ENCODE measurements at regions not wholly inside any gene's neighbourhood (a gene's known extent, or its start where the extent isn't known, plus 50 kb on each side); places are given as distances from the start of the nearest gene placed in this dataset.
A peak's percentile ranks its signal among the peaks of the same experiment; 100 is the strongest.

DNA sequence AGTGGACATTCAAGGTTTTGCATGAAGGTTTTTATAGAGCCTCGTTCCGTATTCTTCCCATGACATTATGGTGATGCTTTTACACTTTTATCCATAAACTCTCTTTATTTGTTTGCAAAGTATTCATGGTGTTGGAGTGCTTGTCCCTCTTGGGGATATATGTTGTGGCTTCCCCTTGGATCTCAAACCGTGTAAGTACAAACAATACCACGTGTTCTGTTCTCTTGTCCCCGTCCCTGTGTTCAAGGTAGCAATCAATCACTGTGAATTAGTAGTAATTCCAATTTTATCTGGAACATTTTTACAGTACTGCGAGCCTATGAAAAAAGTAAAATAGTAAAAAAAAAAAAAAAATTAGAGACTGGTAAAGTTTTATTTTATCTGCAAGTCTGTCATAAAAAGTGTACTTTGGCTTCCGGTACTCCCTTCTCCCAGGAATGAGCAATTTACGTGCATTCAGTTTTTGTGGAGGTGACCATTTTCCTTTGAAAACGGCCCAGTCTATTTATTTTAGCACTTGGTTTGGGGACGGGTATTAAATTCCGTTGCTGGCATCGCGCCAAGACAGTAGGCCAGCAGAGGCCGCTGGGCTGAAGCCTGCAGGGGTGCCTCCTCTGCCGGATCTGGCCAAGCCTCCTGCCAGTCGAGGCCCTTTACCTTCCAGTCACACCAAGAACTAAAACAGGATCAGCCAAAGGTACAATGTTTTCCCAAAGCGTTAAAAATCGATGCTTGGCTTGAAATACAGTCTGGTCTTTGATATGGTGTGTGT lies 175.7 kb downstream of the SOCS6 start:
- DNase-seq, result peak; percentile 12

DNA sequence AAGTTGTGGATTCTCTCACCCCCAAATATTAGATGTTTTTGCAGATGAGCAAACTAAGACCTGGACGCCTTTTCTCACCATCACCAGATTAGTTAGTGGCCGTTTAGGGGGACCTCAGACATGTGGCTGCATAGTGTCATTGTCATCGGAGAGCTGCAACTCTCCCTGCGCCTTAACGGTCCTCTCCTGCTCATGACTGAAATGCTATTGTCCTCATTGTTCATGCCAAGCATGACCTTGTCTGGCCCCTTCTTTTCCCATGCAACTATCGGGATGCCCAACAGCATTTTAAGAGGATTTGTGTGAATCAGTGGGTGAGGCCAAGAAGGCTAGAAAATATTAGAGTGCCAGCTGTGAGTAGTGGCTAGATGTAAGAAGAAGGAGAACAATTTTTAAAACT lies 174.2 kb downstream of the SOCS6 start:
- no peak for DNase-seq

DNA sequence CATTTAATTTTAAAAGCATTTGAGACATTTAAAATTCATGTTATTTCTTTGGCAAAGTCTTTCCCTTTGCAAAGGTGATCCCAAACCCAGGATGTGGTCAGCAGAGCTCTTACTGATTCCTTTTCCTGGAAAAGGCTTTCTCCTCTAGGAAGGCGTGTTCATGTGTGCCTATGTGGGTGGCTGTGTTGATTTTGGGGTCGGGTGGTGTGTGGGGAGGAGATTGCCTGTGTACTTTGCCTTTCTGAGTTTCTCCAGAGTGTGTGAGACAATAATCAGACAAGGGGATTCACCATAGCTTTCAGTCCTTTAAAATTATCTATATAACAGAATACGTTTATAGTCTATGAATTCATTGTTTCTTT lies 173.2 kb downstream of the SOCS6 start:
- no peak for DNase-seq

DNA sequence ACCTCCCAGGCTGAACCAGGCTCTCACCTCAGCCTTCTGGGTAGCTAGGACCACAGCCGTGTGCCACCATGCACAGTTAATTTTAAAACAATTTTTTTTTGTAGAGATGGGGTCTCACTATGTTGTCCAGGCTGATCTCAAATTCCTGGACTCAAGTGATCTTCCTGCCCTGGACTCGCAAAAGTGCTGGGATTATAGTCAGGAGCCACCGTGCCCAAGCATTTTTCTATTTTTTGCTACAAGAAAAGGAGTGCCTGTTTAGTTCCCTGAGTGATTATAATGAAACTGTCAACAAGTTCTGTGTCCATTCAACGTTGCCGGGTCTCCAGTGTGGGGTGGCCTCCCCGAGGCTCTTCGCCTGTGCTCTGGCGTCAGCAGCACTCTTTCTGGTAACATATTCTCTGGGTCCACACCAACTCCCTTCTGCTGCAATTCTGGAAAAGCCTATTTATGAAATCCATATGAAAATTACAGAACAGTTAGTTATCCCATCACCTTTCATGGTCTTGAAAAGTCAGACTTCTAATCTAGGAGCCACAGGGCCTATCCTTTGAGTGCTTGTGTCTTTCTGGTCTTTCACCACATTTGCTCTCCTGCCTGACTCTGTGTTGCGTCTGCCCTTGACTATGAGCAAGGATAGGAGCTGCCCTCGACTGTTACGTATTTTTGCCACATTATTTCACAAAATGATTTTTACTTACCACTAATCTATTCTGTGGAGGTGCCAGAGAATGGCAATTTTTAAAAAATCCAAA lies 172.7 kb downstream of the SOCS6 start:
- no peak for DNase-seq

DNA sequence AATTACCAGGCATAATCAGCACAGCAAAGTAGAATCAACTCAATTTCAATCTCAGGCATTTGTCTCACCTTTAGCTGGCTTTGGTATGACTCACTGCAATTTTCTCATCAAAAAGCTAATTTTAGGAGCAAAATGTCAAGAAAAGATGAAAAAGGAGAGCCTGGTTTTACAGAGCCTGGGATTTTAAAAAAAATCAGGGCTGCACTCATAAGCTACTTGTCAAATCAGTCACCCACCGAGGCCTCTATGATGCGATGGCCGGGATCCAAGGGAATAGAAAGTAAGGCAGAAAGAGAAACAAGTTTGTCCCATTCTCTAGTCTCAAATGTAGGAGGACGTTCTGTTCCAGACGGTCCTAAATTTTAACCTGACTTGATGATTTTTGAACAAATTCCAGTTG lies 170.9 kb downstream of the SOCS6 start:
- DNase-seq, result no peak

DNA sequence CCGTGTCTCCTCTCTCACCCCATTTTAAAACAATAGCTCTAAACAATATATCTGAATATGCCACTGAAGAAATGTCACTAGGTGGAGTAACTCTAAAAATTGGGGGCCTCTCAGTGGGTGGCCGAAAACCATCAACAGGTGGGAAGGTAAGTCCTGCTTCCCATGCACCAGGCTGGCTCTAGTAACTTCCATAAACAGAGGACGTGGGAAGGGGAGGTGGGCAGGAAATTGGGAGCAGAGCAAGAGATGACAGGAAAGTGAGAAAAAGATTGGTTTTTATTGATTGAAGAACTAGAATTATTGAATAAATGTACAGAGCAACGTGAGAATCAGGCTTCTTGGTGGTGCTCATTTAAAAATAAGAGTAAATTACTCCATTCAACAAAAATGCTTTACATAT lies 170.4 kb downstream of the SOCS6 start:
- no peak for DNase-seq

DNA sequence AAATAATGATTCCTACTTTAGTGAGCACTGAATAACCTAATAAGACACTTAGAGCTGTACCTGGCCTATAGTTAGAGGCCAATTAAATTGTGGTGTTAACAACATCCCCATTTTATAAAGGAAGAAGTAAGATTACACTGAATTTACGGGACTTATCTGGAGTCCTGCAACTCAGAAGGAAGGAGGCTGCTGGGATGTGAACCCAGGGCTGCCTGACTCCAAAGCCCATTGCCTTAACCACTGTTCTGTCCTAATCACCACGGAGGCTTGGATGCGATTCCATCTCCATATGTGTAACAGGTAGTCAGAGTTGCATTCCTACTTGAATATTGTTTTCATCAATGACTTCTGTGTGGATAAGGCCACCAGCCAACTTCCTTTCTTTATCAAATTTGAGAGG lies 168.9 kb downstream of the SOCS6 start:
- DNase-seq, result no peak

DNA sequence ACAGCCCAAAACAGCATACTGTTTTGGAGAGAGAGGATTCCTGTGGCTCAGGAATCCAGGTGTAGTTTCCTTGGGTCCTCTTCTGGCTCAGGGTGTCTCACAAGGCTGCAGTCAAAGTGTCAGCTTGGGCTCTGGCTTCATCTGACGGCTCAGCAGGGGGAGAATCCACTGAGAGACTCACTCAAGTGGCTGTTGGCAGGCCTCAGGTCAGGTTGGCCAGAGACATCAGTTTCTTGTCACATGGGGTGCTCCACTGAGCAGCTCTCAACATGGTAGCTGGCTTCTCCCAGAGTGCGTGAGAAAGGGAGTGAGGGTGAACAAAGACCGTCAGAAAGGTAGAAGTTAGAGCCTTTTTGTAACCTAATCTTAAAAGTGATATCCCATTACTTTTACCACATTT lies 168.4 kb downstream of the SOCS6 start:
- DNase-seq, result no peak

DNA sequence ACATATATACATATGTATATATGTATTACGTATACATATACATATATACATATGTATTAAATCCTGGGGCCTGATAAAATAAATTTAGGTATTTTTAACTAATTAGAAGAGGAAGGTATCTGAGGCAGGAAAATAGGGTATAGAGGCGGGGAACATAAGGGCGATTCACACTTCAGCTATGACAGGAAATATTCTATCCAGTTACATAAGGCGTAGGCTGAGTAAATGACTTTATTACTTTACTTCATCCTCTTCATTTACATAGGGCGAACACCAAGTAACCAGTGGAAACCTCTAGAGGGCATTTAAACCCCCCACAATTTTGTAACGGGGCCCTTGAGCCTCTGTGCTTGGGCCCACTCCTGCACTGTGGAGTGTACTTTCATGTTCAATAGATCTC lies 167.5 kb downstream of the SOCS6 start:
- DNase-seq, result no peak

DNA sequence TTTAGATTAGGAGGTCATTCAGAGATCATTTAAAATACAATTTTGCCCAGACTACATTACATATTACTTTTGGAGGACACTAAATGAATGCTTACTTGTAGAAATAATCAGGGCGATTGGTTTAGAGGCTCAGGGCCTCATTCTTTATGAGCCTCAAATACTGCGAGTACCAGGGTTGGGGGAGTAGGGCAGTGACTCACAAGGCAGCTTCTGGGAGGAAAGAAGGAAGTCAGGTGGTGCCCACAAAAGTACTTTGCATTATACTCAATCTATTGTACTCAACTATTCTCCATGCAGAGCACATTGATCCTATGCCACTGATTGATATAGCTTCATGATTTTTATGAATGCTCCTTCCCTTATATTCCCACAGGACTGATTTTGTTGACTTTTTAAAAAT lies 166.9 kb downstream of the SOCS6 start:
- DNase-seq, result no peak

DNA sequence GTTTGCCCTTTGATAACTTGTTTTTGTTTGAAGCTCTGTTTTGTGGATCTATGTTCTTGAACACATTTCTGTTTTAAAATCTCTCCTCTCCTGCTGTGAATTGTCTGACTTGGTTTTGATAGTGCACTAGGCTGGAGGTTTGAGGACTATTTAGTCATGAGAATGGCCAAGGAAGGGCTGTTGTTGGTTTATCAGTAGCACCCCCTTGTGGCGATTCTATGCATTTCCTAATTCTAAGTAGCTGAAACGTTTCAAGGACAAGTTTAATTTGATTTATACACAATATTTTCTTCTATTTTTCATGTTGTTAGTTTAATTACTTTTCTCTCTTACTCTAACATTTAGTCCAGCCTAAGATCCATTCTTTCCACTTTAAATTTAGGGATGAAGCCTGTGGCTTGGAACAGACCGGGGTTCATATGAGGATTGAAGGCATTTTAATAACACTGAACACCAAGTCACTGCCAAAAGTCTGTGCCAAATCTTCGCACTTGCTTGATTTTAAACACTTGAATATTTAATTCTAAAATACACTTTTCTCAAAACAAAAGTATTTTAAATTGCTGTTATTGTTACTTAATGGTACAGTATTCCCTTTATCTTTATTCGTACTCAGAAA lies 166.0 kb downstream of the SOCS6 start:
- DNase-seq, result no peak

DNA sequence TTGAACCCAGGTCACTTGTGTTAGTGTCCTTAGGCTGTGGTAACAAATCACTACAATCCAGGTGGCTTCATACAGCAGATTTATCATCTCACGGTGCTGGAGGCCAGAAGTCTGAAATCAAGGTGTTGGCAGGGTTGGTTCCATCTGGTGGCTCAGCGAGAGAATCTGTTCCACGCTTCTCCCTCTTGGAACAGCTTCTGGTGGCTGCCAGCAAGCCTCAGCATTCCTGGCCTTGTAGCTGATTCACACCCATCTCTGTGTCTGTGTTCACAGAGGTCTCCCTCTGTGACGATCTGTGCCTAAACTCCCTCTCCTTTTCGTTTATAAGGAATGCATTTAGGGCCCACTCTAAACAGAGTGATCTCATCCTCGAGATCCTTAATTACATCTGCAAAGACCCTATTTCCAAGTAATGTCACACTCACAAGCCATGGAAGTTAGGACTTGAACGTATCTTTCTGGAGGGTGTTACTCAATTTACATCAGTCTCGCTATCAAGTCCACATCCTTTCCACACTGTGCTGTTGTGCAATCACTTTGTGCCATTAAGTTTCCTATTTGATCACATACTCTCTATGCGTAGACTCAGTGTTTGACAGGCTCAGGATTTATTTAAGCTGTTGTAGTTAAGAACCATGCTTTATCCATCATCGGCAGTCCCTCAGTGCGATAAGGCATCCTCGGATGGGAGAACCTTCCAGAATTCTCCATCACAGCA lies 164.4 kb downstream of the SOCS6 start:
- no peak for DNase-seq

DNA sequence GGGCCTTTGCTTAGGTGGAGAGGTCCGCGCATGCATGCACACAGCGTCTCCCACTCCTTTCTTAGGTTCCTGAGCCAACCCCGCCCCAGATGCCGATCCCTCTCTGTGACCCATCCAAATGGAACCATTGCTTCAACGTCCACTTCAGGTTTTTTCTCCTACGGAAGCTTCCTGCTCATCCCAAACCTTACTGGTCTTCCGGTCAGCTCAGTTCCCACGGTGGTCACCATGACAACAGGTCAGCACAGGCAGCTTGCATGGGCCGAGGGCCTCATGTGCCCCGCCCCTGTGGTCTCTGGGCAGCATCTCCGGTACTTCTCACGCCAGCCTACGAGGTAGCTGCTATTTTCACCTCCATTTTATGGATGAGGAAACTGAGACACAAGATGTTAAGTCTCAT lies 163.7 kb downstream of the SOCS6 start:
- no peak for DNase-seq

DNA sequence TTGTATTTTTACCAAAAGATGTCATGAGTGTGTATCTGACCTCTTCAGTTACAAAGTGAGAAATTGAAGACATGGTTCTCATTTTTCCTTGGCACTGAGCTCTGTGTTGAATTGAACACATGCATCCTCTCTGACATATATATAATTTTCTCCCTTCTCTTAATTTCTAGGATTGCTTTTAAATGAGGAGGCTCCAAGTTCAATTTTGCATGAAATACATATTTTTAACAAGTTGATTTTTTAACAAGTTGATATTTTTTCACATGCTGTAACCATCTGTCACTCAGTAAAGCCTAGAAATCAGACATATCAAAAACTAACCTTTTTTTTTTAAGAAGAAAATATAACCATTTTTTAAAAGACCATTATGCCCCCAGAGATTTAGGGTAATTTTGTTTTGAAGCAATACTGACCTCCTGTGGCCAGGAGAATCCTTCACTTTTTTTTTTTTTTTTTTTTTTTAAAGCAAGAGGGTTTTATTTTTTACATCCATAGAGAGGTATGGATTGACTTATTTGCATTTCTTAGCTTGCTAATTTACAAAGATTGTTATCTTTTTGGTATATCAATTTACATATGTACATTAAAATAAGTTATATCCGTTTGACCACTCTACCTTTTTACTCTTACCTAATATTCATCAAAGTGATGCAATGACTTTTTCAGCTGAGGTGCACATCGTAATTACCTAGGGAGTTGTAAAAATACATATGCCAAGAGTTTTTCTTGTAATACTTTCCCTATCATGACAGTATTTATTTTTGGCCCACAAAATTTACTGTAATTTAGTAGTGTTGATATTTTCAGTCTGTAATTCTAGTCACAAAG lies 161.8 kb downstream of the SOCS6 start:
- DNase-seq, result no peak

DNA sequence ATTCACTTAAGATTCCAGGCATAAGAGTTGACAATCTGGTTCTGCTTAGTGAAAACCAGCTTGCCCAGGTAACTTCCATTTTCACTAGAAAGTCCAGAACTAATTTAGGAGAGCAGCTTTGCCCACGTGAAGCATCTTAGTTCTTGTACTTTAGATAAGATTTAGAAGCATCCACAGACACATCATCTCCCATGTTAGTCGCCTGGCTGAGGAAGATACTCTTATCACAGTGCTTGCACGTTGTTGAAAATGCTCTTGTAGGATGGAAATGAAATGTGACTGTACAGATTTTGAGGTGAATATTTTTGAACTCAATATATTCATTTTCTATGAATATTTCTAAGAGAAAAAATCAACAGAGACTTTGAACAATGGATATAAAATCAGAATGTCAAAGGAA lies 159.7 kb downstream of the SOCS6 start:
- no peak for DNase-seq

DNA sequence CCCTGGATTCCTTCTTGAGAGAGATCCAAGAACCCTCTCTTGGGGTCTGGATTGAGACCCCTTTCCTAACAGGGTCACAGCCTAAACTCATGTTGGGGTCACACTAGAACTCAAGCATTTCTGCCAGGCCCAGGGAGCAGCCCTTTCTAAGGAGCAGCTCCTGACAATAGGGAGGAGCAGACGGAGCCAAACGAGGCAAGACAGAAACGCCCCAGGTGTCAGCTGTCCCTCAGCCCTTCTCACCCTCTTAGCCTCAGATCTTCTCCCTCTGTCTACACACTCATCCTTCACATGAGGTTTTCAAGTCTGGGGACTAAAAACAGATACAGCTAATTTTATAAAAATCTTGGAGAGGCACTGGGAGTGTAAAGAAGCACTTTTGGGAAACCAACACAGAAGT lies 157.2 kb downstream of the SOCS6 start:
- DNase-seq, result no peak

DNA sequence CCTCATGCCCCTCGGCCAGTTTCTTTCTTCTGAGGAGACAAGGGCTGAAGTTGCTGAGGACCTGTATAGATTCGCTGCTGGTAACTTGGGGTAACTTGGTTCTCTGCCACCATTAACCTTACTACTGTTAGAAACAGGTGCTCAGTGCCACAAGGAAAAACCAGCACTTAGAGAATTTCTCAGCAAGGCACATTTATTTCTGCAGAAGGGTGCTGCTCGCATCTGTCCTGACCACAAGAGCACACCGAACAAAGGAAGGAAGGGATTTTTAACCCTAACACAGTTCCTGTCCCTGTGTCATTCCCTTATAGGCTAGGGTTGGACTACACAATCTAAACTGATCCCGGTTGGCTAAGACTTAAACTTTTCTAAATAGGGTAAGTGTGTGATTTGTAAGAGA lies 154.1 kb downstream of the SOCS6 start:
- no peak for DNase-seq

DNA sequence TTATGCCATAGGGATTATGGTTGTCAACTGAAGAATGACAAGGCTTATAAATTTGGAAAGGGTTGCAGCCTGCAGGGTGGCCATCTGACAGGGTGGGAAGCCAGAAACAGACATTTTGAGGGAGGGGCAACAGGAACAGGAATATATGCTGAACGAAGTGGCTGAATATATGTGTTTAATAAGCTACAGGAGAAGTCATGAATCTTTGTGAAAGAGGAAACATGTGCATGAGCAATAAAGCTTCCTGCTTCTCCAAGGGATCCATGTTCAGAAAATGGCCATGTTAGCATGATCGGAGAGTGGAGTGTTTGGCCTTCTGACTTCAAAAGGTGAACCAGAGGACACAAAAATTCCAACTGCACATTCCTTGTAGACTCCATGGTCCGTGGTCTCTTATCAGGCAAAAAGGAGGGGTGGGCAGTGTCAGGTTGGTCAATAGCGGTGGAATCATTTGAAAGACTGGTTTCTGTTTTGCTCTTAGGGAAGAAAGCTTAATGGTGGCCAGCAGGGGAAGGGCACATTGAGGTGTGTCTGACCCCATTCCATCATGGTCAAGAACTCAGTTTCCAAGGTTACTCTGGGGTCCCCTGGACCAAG lies 144.1 kb downstream of the SOCS6 start:
- DNase-seq, result no peak

DNA sequence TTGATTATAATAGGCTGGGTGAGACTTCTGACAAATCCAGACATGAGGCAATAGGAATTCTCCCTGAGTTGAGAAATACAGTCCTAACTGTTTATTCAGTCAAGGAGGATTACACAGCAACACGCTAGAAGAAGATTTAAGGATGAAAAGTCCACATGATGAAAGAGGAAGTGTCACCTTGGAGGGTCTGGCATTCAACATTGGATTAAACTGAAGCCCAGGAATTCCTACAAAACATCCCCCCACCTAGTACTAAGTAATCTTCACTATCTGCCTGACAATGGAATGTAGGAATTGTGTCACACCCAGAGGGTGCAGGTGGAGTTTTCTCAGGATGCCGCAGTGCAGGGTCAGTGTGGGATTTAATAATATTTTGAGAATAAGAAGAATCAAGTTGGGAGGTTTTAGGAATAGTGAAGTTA lies 142.4 kb downstream of the SOCS6 start:
- DNase-seq, result no peak

DNA sequence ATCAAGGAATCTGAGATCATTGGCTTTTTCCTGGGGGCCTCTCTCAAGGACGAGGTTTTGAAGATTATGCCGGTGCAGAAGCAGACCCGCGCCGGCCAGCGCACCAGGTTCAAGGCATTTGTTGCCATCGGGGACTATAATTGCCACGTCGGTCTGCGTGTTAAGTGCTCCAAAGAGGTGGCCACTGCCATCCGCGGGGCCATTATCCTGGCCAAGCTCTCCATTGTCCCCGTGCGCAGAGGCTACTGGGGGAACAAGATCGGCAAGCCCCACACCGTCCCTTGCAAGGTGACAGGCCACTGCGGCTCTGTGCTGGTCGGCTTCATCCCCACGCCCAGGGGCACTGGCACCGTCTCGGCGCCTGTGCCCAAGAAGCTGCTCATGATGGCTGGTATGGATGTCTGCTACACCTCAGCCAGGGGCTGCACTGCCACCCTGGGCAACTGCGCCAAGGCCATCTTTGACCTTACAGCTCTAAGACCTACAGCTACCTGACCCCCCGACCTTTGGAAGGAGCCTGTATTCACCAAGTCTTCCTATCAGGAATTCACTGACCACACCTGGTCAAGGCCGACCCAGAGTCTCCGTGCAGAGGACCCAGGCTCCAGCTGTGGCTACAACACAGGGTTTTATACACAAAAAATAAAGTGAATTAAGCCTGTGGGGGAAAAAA lies 141.8 kb downstream of the SOCS6 start:
- no peak for DNase-seq

DNA sequence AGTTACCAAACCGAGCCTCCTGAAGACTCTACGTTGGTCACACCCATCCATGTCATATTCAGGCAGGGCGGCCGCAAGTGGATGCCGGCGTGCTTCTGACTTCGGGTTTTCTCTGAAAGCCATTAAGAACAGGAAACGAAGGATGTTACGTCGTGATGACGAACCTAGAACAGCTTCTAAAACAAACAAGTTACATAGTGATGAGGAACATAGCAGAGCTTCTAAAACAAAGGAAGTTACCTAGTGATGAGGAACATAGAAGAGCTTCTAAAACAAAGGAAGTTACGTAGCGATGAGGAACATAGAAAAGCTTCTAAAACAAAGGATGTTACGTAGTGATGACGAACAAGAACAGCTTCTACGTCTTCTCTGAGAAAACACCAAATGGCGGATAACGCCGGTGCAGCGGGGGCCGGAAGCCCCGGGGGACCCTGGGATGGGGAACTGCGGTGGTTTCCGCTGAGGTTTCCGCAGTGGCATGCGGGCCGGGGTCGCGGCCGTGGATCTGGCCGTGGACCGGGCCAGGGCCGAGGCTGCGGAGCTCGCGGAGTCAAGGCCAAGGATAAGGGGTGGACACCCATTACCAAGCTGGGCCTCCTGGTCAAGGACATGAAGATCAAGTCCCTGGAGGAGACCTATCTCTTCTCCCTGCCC lies 141.1 kb downstream of the SOCS6 start:
- DNase-seq, result no peak

Measured in stimulated activated CD4-positive, alpha-beta T cell treated with anti-CD3 and anti-CD28 coated beads, Interleukin-1b, Interleukin-23, amount 100 ng/mL, for 48 hours (primary cell).